ENCODE measurements at regions not wholly inside any gene's neighbourhood (a gene's known extent, or its start where the extent isn't known, plus 50 kb on each side); places are given as distances from the start of the nearest gene placed in this dataset.

GRCh38 chr3:5651351-5651750 is 463.8 kb downstream of the EDEM1 start:
- intact Hi-C loops (cut with DNase I; ENCODE audit: low total_unique reads), result no loop called here
- Histone ChIP-seq H3K9me3 (no peaks in the 10 kb centered on the region), H3K27ac (no peak overlapping the region), H3K36me3 (no peaks in the 10 kb centered on the region), H3K4me1 (no peaks in the 10 kb centered on the region), H3K4me3 (no peak overlapping the region), H3K27me3 (no peaks in the 10 kb centered on the region)
- TF ChIP-seq CTCF (IDR thresholded peaks at IDR 0.05) (no peak), POLR2A (IDR thresholded peaks at IDR 0.05) (no peak)
- no peak for DNase-seq

- intact Hi-C loops (cut with DNase I; ENCODE audit: low total_unique reads), result no loop called here
- Histone ChIP-seq H3K27ac (no peak overlapping the region), H3K4me1 (no peaks in the 10 kb centered on the region)
Measured at GRCh38 chr3:5653426-5654143, 466.1 kb downstream of the EDEM1 start.

GRCh38 chr3:5657106-5657505 is 469.6 kb downstream of the EDEM1 start:
- Histone ChIP-seq H3K9me3 (no peaks in the 10 kb centered on the region), H3K4me1 (no peaks in the 10 kb centered on the region), H3K27me3 (no peaks in the 10 kb centered on the region), H3K4me3 (no peak overlapping the region), H3K27ac (no peak overlapping the region), H3K36me3 (no peaks in the 10 kb centered on the region)
- intact Hi-C loops (cut with DNase I; ENCODE audit: low total_unique reads), result no loop called here
- TF ChIP-seq POLR2A (IDR thresholded peaks at IDR 0.05) (no peak), CTCF (IDR thresholded peaks at IDR 0.05) (no peak)
- no peak for DNase-seq

More at GRCh38 chr3:5653426-5654143, 466.1 kb downstream of the EDEM1 start:
- DNase-seq, result no peak
- no peaks in the 10 kb centered on the region for H3K36me3 ChIP-seq
- no peaks in the 10 kb centered on the region for H3K9me3 ChIP-seq
- H3K27me3 ChIP-seq, result no peaks in the 10 kb centered on the region
- no peak for TF ChIP-seq CTCF (IDR thresholded peaks at IDR 0.05)
- TF ChIP-seq POLR2A (IDR thresholded peaks at IDR 0.05), result no peak
- H3K4me3 ChIP-seq, result no peak overlapping the region

- intact Hi-C loops (cut with DNase I; ENCODE audit: low total_unique reads), result no loop called here
- TF ChIP-seq CTCF (IDR thresholded peaks at IDR 0.05) (no peak), POLR2A (IDR thresholded peaks at IDR 0.05) (no peak)
- Histone ChIP-seq H3K4me3 (no peak overlapping the region), H3K27ac (no peak overlapping the region), H3K9me3 (no peaks in the 10 kb centered on the region), H3K36me3 (no peaks in the 10 kb centered on the region), H3K4me1 (no peaks in the 10 kb centered on the region), H3K27me3 (no peaks in the 10 kb centered on the region)
- DNase-seq, result no peak
Measured at GRCh38 chr3:5663601-5664000, 476.1 kb downstream of the EDEM1 start.

GRCh38 chr3:5666455-5666854 is 478.9 kb downstream of the EDEM1 start:
- no peak for DNase-seq
- Histone ChIP-seq H3K27ac (no peak overlapping the region), H3K4me1 (no peaks in the 10 kb centered on the region), H3K9me3 (no peaks in the 10 kb centered on the region), H3K4me3 (no peak overlapping the region), H3K27me3 (no peaks in the 10 kb centered on the region), H3K36me3 (no peaks in the 10 kb centered on the region)
- TF ChIP-seq POLR2A (IDR thresholded peaks at IDR 0.05) (no peak), CTCF (IDR thresholded peaks at IDR 0.05) (no peak)
- intact Hi-C loops (cut with DNase I; ENCODE audit: low total_unique reads), result no loop called here
